CD14-positive monocyte (primary cell): ENCODE measurements at regions not wholly inside any gene's neighbourhood (a gene's known extent, or its start where the extent isn't known, plus 50 kb on each side); places are given as distances from the start of the nearest gene placed in this dataset.

Experiments used
- DNase-seq, 3 donors: peaks; one replicate each; pipeline ENCODE4 v3.0.0-alpha.2; 2011 to 2022
- H2AFZ ChIP-seq: 2 replicates; pipeline ENCODE4 v1.6.0; 2012; ENCODE audit warnings: mild to moderate bottlenecking, low read depth, low read length, inconsistent platforms; ENCODE audit not compliant: insufficient read depth, poor library complexity, severe bottlenecking
- H3K27ac ChIP-seq, 2 donors: 1 replicate in 1 of 2; 2 replicates in 1 of 2; pipeline ENCODE4 v1.5.1; 2012 to 2013; ENCODE audit warnings: low read length in 2 of 2, control low read depth in 1 of 2, inconsistent platforms in 1 of 2, low read depth in 1 of 2, mild to moderate bottlenecking in 1 of 2
- H3K27me3 ChIP-seq, 2 donors: one replicate each; pipeline versions ENCODE4 v1.6.0 to v1.6.1; 2011 to 2013; ENCODE audit warnings: low read length in 2 of 2; ENCODE audit not compliant: control insufficient read depth in 2 of 2, insufficient read depth in 2 of 2
- H3K36me3 ChIP-seq, 2 donors: replicated peaks in 1 of 2; 1 replicate in 1 of 2; 2 replicates in 1 of 2; pipeline versions ENCODE4 v1.5.1 to v1.6.1; 2012 to 2013; ENCODE audit warnings: low read length in 2 of 2, control low read depth in 1 of 2, inconsistent platforms in 1 of 2, mild to moderate bottlenecking in 1 of 2; ENCODE audit not compliant: insufficient read depth in 2 of 2, control insufficient read depth in 1 of 2
- H3K4me1 ChIP-seq, 2 donors: 1 replicate in 1 of 2; 2 replicates in 1 of 2; pipeline versions ENCODE4 v1.5.1 to v1.6.1; 2012 to 2013; ENCODE audit warnings: low read length in 2 of 2, control low read depth in 1 of 2, inconsistent platforms in 1 of 2, mild to moderate bottlenecking in 1 of 2, moderate library complexity in 1 of 2; ENCODE audit not compliant: insufficient read depth in 2 of 2, control insufficient read depth in 1 of 2
- H3K4me2 ChIP-seq: replicated peaks from 2 replicates; pipeline ENCODE3; 2012; ENCODE audit warnings: low read length, moderate library complexity, mild to moderate bottlenecking; ENCODE audit not compliant: poor library complexity, severe bottlenecking; ENCODE audit errors: extremely low read depth
- H3K4me3 ChIP-seq, 3 experiments: fragments of 200-600 bp in 1 of 3; sonication (generic) in 1 of 3; replicated peaks in 1 of 3; 1 replicate in 2 of 3; 2 replicates in 1 of 3; pipeline ENCODE4 v1.5.1; 2011 to 2013; ENCODE audit warnings: low read length in 3 of 3, mild to moderate bottlenecking in 3 of 3, control low read depth in 2 of 3, low read depth in 2 of 3, inconsistent platforms in 1 of 3, moderate library complexity in 1 of 3
- H3K79me2 ChIP-seq: 2 replicates; pipeline ENCODE4 v1.6.0; 2012; ENCODE audit warnings: mild to moderate bottlenecking, control low read depth, inconsistent platforms, low read length, moderate library complexity; ENCODE audit not compliant: insufficient read depth
- H3K9ac ChIP-seq: 2 replicates; pipeline ENCODE4 v1.6.0; 2017; ENCODE audit warnings: low read length, mild to moderate bottlenecking; ENCODE audit not compliant: insufficient read depth, poor library complexity, severe bottlenecking
- H3K9me3 ChIP-seq, 2 donors: replicated peaks in 1 of 2; 1 replicate in 1 of 2; 2 replicates in 1 of 2; pipeline versions ENCODE4 v1.5.1 to v1.6.1; 2012 to 2013; ENCODE audit warnings: low read length in 2 of 2, control low read depth in 1 of 2; ENCODE audit not compliant: control insufficient read depth in 1 of 2, insufficient read depth in 1 of 2
- H4K20me1 ChIP-seq: 2 replicates; pipeline ENCODE4 v1.6.0; 2012; ENCODE audit warnings: mild to moderate bottlenecking, low read length, control low read depth, moderate library complexity; ENCODE audit not compliant: insufficient read depth
- H3K27ac Mint-ChIP-seq, 7 donors: one replicate each; pipeline ENCODE4 v1.8.0; 2020; ENCODE audit warnings: mild to moderate bottlenecking in 7 of 7, mixed read lengths in 7 of 7, moderate library complexity in 6 of 7, inconsistent platforms in 2 of 7
- H3K27me3 Mint-ChIP-seq, 3 donors: one replicate each; pipeline ENCODE4 v1.8.0; 2021 to 2022; ENCODE audit warnings: low read depth in 3 of 3, mild to moderate bottlenecking in 3 of 3, mixed read lengths in 3 of 3, moderate library complexity in 3 of 3, inconsistent platforms in 1 of 3
- H3K36me3 Mint-ChIP-seq, 2 donors: one replicate each; pipeline ENCODE4 v1.8.0; 2020; ENCODE audit warnings: mixed read lengths in 2 of 2, inconsistent platforms in 1 of 2, mild to moderate bottlenecking in 1 of 2
- H3K4me1 Mint-ChIP-seq: one replicate; pipeline ENCODE4 v1.8.0; 2020; ENCODE audit warnings: mild to moderate bottlenecking, mixed read lengths
- H3K4me3 Mint-ChIP-seq, 2 donors: one replicate each; pipeline ENCODE4 v1.8.0; 2020; ENCODE audit warnings: mild to moderate bottlenecking in 2 of 2, mixed read lengths in 2 of 2, moderate library complexity in 1 of 2
- H3K9me3 Mint-ChIP-seq, 7 donors: one replicate each; pipeline ENCODE4 v1.8.0; 2020 to 2022; ENCODE audit warnings: mixed read lengths in 7 of 7, mild to moderate bottlenecking in 6 of 7, moderate library complexity in 6 of 7, inconsistent platforms in 2 of 7
- WGBS: methylation state at CpG from one replicate; pipeline ENCODE4 v1.1.5; 2013; ENCODE audit warnings: missing lambda C conversion rate; ENCODE audit not compliant: insufficient coverage; 5-methylcytosine and 5-hydroxymethylcytosine counted together
- intact Hi-C, 2 donors: fragments of 100-400 bp; cut with micrococcal nuclease; formaldehyde crosslinking; loops; one replicate each; pipeline versions ENCODE4 v1.15.0 to v1.15.1; 2023
- TF ChIP-seq, protein P1 (sequence below): fragments of 200-600 bp; IDR thresholded peaks from one replicate; pipeline ENCODE4 v1.8.0; 2022; ENCODE audit warnings: antibody characterized with exemption, mild to moderate bottlenecking

DNA sequence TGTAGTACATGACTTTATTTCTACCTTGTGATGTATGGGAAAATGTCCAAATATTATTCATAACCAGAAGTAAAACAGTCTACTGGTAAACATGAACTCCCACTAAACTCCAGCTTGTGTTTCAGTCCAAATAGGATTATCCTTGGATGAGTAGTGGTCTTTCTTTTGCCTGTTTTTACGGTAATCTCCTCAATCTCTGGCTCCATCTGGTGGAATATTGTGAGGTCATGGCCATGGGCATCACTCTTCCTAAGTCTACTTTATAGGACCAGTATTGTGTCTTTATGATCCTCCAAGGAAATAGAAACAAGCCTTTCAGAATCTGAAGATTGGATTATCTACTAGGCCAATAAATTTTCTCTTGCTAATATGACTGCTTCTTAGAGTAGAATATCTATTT is 505.0 kb downstream of the BMP2 start:
- Histone ChIP-seq H3K79me2 (no peaks in the 10 kb centered on the region), H3K9ac (no peak overlapping the region), H3K4me3 (no peak overlapping the region), H2AFZ (no peak overlapping the region), H3K27me3 (no peaks in the 10 kb centered on the region), H3K27ac (no peak overlapping the region), H3K36me3 (no peaks in the 10 kb centered on the region), H3K9me3 (no peaks in the 10 kb centered on the region), H3K4me1 (no peaks in the 10 kb centered on the region), H4K20me1 (no peaks in the 10 kb centered on the region), H3K4me2 (no peak overlapping the region)
- Mint-ChIP-seq H3K27me3 (peaks cover 0 to 1% (median 0%) of the 10 kb centered on the region in 3 donors), H3K9me3 (peaks cover 0 to 4% (median 0%) of the 10 kb centered on the region in 7 donors), H3K4me3 (no peak overlapping the region), H3K36me3 (no peaks in the 10 kb centered on the region), H3K4me1 (no peaks in the 10 kb centered on the region), H3K27ac (no peak overlapping the region)
- intact Hi-C loops = no loop called here
- no CpG with 5 or more reads among the region's 1 CpG for WGBS
- TF ChIP-seq, protein P1, sequence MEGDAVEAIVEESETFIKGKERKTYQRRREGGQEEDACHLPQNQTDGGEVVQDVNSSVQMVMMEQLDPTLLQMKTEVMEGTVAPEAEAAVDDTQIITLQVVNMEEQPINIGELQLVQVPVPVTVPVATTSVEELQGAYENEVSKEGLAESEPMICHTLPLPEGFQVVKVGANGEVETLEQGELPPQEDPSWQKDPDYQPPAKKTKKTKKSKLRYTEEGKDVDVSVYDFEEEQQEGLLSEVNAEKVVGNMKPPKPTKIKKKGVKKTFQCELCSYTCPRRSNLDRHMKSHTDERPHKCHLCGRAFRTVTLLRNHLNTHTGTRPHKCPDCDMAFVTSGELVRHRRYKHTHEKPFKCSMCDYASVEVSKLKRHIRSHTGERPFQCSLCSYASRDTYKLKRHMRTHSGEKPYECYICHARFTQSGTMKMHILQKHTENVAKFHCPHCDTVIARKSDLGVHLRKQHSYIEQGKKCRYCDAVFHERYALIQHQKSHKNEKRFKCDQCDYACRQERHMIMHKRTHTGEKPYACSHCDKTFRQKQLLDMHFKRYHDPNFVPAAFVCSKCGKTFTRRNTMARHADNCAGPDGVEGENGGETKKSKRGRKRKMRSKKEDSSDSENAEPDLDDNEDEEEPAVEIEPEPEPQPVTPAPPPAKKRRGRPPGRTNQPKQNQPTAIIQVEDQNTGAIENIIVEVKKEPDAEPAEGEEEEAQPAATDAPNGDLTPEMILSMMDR = no peak
- DNase-seq = no peak

DNA sequence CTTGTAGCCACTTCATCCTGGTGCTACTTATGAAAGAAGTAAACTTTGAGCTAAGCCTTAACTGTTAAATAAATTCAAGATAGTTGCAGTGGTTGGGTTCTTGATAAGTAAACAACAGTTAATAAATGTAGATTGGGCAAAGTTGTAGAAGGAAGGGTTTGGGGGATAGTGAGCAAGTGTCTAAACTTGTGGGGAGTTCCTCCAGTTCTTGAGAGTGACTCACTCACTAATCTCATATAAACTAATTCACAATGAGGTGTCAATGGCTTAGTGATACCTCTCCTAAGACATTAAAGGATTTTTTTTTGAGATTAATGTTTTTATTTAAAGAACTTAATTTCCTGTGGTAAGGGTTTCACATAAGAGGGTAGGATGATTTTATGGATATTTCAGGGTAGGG is 507.4 kb downstream of the BMP2 start:
- no peaks in the 10 kb centered on the region for H3K4me1 ChIP-seq
- no peak overlapping the region for H3K27ac Mint-ChIP-seq

More for the DNA sequence above, 507.4 kb downstream of the BMP2 start:
- TF ChIP-seq, protein P1 = no peak
- Histone ChIP-seq H3K27ac (no peak overlapping the region), H3K4me3 (no peak overlapping the region), H3K27me3 (no peaks in the 10 kb centered on the region), H3K9ac (no peak overlapping the region), H4K20me1 (no peaks in the 10 kb centered on the region), H3K9me3 (no peaks in the 10 kb centered on the region), H3K79me2 (no peaks in the 10 kb centered on the region), H2AFZ (no peak overlapping the region), H3K4me2 (no peak overlapping the region), H3K36me3 (no peaks in the 10 kb centered on the region)
- H3K36me3 Mint-ChIP-seq = no peaks in the 10 kb centered on the region
- H3K27me3 Mint-ChIP-seq = peaks cover 0 to 1% (median 0%) of the 10 kb centered on the region in 3 donors
- no peak for DNase-seq
- no peak overlapping the region for H3K4me3 Mint-ChIP-seq
- peaks cover 0 to 6% (median 2%) of the 10 kb centered on the region in 7 donors for H3K9me3 Mint-ChIP-seq
- intact Hi-C loops = no loop called here
- H3K4me1 Mint-ChIP-seq = no peaks in the 10 kb centered on the region
